ENCODE measurements at regions not wholly inside any gene's neighbourhood (a gene's known extent, or its start where the extent isn't known, plus 50 kb on each side); places are given as distances from the start of the nearest gene placed in this dataset.
A peak's percentile ranks its signal among the peaks of the same experiment; 100 is the strongest.

GRCh38 chr22:49325531-49326395 is 501.9 kb downstream of the BRD1 start:
- H3K4me2 ChIP-seq, result peak overlapping the region in 9 of 11 experiments; percentile 49 to 87 (median 81); a peak in 19 of 22 replicates
- no peak for TF ChIP-seq Cebpa-rat (IDR thresholded peaks at IDR 0.05)
- H3K9me3 ChIP-seq (replicated peaks in 1 of 11), result peaks cover 12 to 31% (median 21%) of the 10 kb centered on the region in 11 experiments; a peak in 21 of 22 replicates
- H3K36me3 ChIP-seq, result no peaks in the 10 kb centered on the region
- peaks cover 7 to 29% (median 20%) of the 10 kb centered on the region in 11 experiments; a peak in 19 of 22 replicates for H3K27me3 ChIP-seq
- H3K4me3 ChIP-seq, result no peak overlapping the region
- no peak overlapping the region for H3K9ac ChIP-seq
- no peaks in the 10 kb centered on the region; a peak in 2 of 22 replicates for H4K20me1 ChIP-seq
- H3K4me1 ChIP-seq, result peaks cover 12 to 31% (median 26%) of the 10 kb centered on the region in 10 experiments; a peak in 19 of 20 replicates
- no peak overlapping the region for H3K27ac ChIP-seq

- Histone ChIP-seq H3K27me3 (peaks cover 7 to 29% (median 20%) of the 10 kb centered on the region in 11 experiments; a peak in 19 of 22 replicates), H3K36me3 (no peaks in the 10 kb centered on the region), H3K4me2 (peak overlapping the region; percentile 13 to 87 (median 75); a peak in 20 of 22 replicates), H3K9me3 (replicated peaks in 1 of 11) (peaks cover 12 to 31% (median 21%) of the 10 kb centered on the region in 11 experiments; a peak in 21 of 22 replicates), H4K20me1 (no peaks in the 10 kb centered on the region; a peak in 2 of 22 replicates), H3K4me1 (peaks cover 12 to 31% (median 26%) of the 10 kb centered on the region in 10 experiments; a peak in 19 of 20 replicates), H3K4me3 (no peak overlapping the region; a peak in 1 of 20 replicates), H3K27ac (no peak overlapping the region), H3K9ac (peak overlapping the region in 1 of 11 experiments; percentile 37; a peak in 2 of 22 replicates)
- TF ChIP-seq Cebpa-rat (IDR thresholded peaks at IDR 0.05), result no peak
These were observed 502.9 kb downstream of the BRD1 start for GRCh38 chr22:49324527-49325491.

GRCh38 chr22:49323751-49324415 is 503.8 kb downstream of the BRD1 start:
- peaks cover 7 to 29% (median 20%) of the 10 kb centered on the region in 11 experiments; a peak in 19 of 22 replicates for H3K27me3 ChIP-seq
- no peak overlapping the region for H3K27ac ChIP-seq
- peaks cover 12 to 31% (median 26%) of the 10 kb centered on the region in 10 experiments; a peak in 19 of 20 replicates for H3K4me1 ChIP-seq
- H3K9me3 ChIP-seq (replicated peaks in 1 of 11), result peaks cover 12 to 31% (median 21%) of the 10 kb centered on the region in 11 experiments; a peak in 21 of 22 replicates
- no peaks in the 10 kb centered on the region; a peak in 3 of 22 replicates for H4K20me1 ChIP-seq
- no peaks in the 10 kb centered on the region for H3K36me3 ChIP-seq
- no peak overlapping the region for H3K9ac ChIP-seq
- no peak overlapping the region; a peak in 1 of 20 replicates for H3K4me3 ChIP-seq
- TF ChIP-seq Cebpa-rat (IDR thresholded peaks at IDR 0.05), result no peak
- peak overlapping the region in 10 of 11 experiments; percentile 18 to 87 (median 78); a peak in 17 of 22 replicates for H3K4me2 ChIP-seq

DNA sequence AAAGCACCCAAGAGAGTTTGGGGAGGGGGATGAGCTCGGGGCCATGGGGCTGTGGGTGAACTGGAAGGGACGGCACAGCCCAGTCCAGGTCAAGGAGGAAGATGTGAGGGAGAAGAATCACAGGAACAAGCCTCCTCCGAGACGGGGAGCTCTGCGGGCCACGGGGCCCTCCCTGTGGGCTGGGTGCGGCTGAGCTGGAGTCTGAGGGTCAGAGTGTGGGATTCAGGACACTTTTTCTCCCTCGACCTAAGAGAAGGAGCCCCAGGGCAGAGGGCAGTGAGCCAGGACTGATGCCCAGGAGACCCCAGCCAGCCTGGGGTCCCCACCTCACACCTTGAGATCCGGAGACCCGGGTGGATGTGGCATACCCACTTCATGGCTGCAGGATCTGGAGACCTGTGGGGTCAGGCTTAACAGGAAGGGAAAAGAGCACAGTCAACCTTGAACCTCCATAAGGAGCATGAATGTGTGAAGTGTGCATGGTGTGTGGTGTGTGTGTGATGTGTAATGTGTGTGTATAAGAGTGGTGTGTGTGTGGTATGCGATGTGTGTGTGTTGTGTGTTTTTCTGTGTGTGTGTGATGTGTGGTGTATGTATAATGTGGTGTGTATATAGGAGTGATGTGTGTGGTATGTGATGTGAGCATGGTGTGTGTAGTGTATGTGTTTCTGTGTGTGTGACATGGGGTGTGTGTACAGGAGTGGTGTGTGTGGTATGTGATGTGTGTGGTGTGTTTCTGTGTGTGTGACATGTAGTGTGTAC is 504.6 kb downstream of the BRD1 start:
- Histone ChIP-seq H3K27ac (no peak overlapping the region), H4K20me1 (no peaks in the 10 kb centered on the region; a peak in 3 of 22 replicates), H3K36me3 (no peaks in the 10 kb centered on the region), H3K9ac (no peak overlapping the region), H3K4me2 (peak overlapping the region in 8 of 11 experiments; percentile 60 to 87 (median 82); a peak in 13 of 22 replicates), H3K4me3 (no peak overlapping the region), H3K4me1 (peaks cover 12 to 31% (median 26%) of the 10 kb centered on the region in 10 experiments; a peak in 19 of 20 replicates), H3K27me3 (peaks cover 7 to 29% (median 20%) of the 10 kb centered on the region in 11 experiments; a peak in 19 of 22 replicates), H3K9me3 (replicated peaks in 1 of 11) (peaks cover 12 to 23% (median 18%) of the 10 kb centered on the region in 11 experiments; a peak in 21 of 22 replicates)
- no peak for TF ChIP-seq Cebpa-rat (IDR thresholded peaks at IDR 0.05)

GRCh38 chr22:49322231-49322630 is 505.4 kb downstream of the BRD1 start:
- Histone ChIP-seq H3K27me3 (peaks cover 7 to 29% (median 20%) of the 10 kb centered on the region in 11 experiments; a peak in 19 of 22 replicates), H3K36me3 (no peaks in the 10 kb centered on the region), H3K4me2 (no peak overlapping the region), H3K4me1 (peaks cover 12 to 31% (median 26%) of the 10 kb centered on the region in 10 experiments; a peak in 19 of 20 replicates), H3K4me3 (no peak overlapping the region), H3K9me3 (replicated peaks in 1 of 11) (peaks cover 7 to 15% (median 10%) of the 10 kb centered on the region in 11 experiments; a peak in 20 of 22 replicates), H3K9ac (no peak overlapping the region), H3K27ac (no peak overlapping the region), H4K20me1 (no peaks in the 10 kb centered on the region; a peak in 3 of 22 replicates)
- no peak for TF ChIP-seq Cebpa-rat (IDR thresholded peaks at IDR 0.05)

GRCh38 chr22:49321477-49322055 is 506.1 kb downstream of the BRD1 start:
- H3K9me3 ChIP-seq (replicated peaks in 1 of 11), result peaks cover under 1 to 9% (median 4%) of the 10 kb centered on the region in 11 experiments; a peak in 17 of 22 replicates
- no peak overlapping the region for H3K4me3 ChIP-seq
- H3K4me2 ChIP-seq, result no peak overlapping the region
- H3K36me3 ChIP-seq, result no peaks in the 10 kb centered on the region
- H3K9ac ChIP-seq, result no peak overlapping the region
- H3K27ac ChIP-seq, result no peak overlapping the region
- no peaks in the 10 kb centered on the region; a peak in 3 of 22 replicates for H4K20me1 ChIP-seq
- peaks cover 12 to 31% (median 26%) of the 10 kb centered on the region in 10 experiments; a peak in 19 of 20 replicates for H3K4me1 ChIP-seq
- peaks cover 7 to 29% (median 20%) of the 10 kb centered on the region in 11 experiments; a peak in 19 of 22 replicates for H3K27me3 ChIP-seq
- TF ChIP-seq Cebpa-rat (IDR thresholded peaks at IDR 0.05), result no peak
